Lower leg skin (tissue), 4 donors: ENCODE measurements at regions not wholly inside any gene's neighbourhood (a gene's known extent, or its start where the extent isn't known, plus 50 kb on each side); places are given as distances from the start of the nearest gene placed in this dataset.

ENCODE experiments used
- DNase-seq, 2 donors: peaks; one replicate each; pipeline ENCODE4 v3.0.0-alpha.2; 2019; ENCODE audit warnings: low spot score in 2 of 2
- H3K4me3 ChIP-seq: fragments of 200-600 bp; sonication (generic); 2 replicates; pipeline ENCODE4 v1.5.1; 2017; ENCODE audit warnings: mild to moderate bottlenecking, low read depth; ENCODE audit not compliant: poor library complexity, severe bottlenecking
- POLR2A ChIP-seq, 2 donors: fragments of 450-650 bp; IDR thresholded peaks; one replicate each; pipeline ENCODE4 v1.6.1; 2016 to 2017; ENCODE audit warnings: antibody characterized with exemption in 2 of 2, mild to moderate bottlenecking in 1 of 2, moderate library complexity in 1 of 2
- WGBS, 2 donors: methylation state at CpG; one replicate each; pipeline ENCODE4 v1.1.5; 2018; 5-methylcytosine and 5-hydroxymethylcytosine counted together
- intact Hi-C: fragments of 100-400 bp; cut with DNase I; formaldehyde crosslinking; loops from one replicate; pipeline ENCODE4 v1.15.0; 2023; ENCODE audit warnings: low total_unique reads
- TF ChIP-seq, protein P1 (sequence below), 3 donors: fragments of 450-650 bp; IDR thresholded peaks; one replicate each; pipeline ENCODE4 v1.5.1; 2016; ENCODE audit warnings: antibody characterized with exemption in 3 of 3, mild to moderate bottlenecking in 3 of 3, moderate library complexity in 2 of 3

DNA sequence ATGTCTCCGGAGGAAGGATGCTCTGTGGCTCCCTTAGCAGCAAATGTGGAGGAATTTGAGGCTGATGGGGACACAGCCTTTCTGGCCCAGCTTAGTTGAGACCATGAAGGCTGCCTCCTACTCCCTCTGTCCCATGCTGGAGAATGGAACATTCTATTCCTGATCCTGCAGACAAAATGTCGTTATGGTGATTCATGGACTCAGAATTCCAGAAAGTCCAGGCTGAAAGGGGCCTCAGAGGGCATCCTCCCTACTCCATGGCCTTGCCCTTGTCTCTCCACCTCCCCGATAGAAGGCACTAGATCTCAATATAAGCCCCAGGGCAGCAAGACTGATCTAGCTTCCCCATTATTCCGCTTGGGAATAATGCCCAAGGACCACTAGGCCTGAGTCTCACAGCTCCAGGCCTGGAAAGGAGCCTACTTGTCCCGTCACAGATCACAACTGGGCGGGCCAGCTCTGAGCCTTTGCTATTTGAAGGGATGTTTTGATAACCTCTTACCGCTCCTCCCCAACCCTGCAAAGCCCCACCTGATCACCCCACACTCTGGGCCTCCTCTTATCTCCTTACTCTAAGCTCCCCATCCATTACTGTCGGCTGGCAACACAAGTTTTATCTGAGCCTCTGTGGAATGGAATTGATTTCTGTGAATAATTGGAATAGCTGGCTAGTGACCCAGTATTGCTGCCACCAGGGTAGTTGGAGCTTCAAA is 52.8 kb upstream of the TRABD2B start:
- no peak for DNase-seq
- intact Hi-C loops, result loop anchor here (10.0 kb wide), 1 partner anchor 305 kb away; no protein-coding TSS in a partner anchor
- 87 to 92% methylated on average over 8 of the region's 8 CpGs for WGBS, 2 donors
- TF ChIP-seq, protein P1, sequence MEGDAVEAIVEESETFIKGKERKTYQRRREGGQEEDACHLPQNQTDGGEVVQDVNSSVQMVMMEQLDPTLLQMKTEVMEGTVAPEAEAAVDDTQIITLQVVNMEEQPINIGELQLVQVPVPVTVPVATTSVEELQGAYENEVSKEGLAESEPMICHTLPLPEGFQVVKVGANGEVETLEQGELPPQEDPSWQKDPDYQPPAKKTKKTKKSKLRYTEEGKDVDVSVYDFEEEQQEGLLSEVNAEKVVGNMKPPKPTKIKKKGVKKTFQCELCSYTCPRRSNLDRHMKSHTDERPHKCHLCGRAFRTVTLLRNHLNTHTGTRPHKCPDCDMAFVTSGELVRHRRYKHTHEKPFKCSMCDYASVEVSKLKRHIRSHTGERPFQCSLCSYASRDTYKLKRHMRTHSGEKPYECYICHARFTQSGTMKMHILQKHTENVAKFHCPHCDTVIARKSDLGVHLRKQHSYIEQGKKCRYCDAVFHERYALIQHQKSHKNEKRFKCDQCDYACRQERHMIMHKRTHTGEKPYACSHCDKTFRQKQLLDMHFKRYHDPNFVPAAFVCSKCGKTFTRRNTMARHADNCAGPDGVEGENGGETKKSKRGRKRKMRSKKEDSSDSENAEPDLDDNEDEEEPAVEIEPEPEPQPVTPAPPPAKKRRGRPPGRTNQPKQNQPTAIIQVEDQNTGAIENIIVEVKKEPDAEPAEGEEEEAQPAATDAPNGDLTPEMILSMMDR (IDR thresholded peaks at IDR 0.05), result no peak
- no peak overlapping the region for H3K4me3 ChIP-seq

DNA sequence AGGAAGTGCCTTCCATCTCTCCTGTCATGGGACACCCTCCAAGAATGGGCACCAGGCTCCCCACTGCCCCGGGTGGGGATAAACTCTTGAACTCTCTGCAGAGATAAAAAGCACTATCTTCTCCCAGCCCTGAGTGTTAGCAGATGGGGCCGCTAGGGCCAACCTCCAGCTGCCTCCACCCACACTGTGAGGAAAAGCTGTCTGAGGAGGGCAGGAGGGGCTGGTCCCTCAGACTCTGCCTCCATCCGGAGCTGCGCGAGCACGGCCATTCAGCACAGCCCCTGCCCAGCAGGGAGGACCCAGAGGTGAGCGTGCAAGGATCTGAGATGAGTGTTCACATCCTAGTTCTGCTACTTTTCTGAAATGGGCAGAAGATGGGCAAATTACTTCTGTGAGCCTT is 51.8 kb upstream of the TRABD2B start:
- intact Hi-C loops, result no loop called here
- H3K4me3 ChIP-seq, result no peak overlapping the region
- TF ChIP-seq, protein P1 (IDR thresholded peaks at IDR 0.05), result no peak
- no peak for TF ChIP-seq POLR2A (IDR thresholded peaks at IDR 0.05)
- 75 to 80% methylated on average over 7 of the region's 7 CpGs for WGBS, 2 donors
- DNase-seq, result no peak

DNA sequence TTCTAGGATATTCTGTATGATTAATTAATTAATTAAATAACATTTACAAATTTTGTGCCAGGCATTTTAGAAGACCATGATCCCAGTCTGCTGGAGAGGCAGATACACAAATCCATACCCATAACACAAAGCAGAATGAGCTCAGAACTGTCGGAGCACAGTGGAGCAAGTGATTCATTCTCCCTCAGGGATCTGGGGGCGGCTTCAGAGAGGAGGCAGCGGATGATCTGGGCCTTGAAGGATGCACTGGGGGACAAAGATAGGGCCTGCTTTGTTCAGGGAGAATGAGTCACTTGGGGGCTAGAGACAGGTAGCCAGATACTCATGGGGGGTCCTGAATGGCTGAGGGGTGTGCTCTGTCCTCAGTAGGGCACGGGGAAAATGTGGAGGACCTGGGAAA is 50.9 kb upstream of the TRABD2B start:
- H3K4me3 ChIP-seq, result no peak overlapping the region
- intact Hi-C loops, result no loop called here
- TF ChIP-seq, protein P1 (IDR thresholded peaks at IDR 0.05), result no peak
- no peak for TF ChIP-seq POLR2A (IDR thresholded peaks at IDR 0.05)
- WGBS, 2 donors, result 46 to 63% methylated on average over 4 of the region's 4 CpGs
- DNase-seq, result no peak

DNA sequence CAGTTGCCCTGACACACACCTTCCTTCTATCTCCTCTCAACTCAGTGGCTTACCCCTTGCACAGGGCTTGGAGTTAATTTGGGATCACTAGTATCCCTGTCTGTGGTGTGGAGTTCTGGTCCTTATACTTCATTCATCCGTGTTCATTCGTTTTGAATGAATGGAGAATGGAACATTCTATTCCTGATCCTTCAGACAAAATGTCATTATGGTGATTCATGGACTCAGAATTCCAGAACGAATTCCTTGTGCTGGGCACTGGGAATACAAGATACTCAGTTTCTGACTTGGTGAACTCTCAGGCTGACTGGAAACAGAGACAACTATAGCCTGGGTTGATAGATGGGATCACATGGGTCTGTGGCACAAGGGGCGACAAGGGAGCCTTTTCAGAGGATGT is 49.9 kb upstream of the TRABD2B start:
- no peak for TF ChIP-seq POLR2A (IDR thresholded peaks at IDR 0.05)
- TF ChIP-seq, protein P1 (IDR thresholded peaks at IDR 0.05), result no peak
- no peak overlapping the region for H3K4me3 ChIP-seq
- DNase-seq, result no peak
- WGBS, 2 donors, result 77 to 79% methylated on average over 4 of the region's 4 CpGs
- intact Hi-C loops, result no loop called here
